GM12891 (cell line): ENCODE measurements at regions not wholly inside any gene's neighbourhood (a gene's known extent, or its start where the extent isn't known, plus 50 kb on each side); places are given as distances from the start of the nearest gene placed in this dataset.

Source experiments
- POLR2A ChIP-seq: IDR thresholded peaks from 2 replicates; pipeline ENCODE4 v1.6.1; 2011; ENCODE audit warnings: low read depth, low read length, control low read depth
- POLR2AphosphoS5 ChIP-seq: IDR thresholded peaks from 2 replicates; pipeline ENCODE4 v1.6.1; 2011; ENCODE audit warnings: low read depth, low read length, control low read depth
- POU2F2 ChIP-seq: IDR thresholded peaks from 2 replicates; pipeline ENCODE4 v1.6.1; 2011; ENCODE audit warnings: low read depth, mild to moderate bottlenecking, control low read depth, low read length, moderate library complexity
- TAF1 ChIP-seq: IDR thresholded peaks from 2 replicates; pipeline ENCODE4 v1.6.1; 2011; ENCODE audit warnings: low read depth, low read length, control low read depth

DNA sequence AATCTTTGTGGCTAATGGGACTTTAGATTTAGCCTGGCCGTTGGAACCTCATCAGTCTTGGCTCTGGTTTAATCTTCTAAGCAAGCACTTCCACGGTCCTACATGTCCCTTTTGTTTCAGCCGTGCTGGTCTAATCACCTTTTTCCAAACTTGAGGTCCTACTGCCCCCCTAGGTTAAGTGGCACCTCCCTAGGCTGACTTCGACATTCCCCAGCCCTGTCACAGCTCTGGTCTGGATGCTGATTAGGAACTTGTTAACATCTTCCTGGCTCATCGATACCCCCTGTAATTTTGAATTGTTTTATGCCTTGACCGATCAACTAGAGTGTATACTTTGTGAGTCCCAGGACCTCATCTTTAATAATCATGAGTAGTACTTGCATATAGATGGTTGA, 56.6 kb downstream of the OTOR start:
- TF ChIP-seq POLR2AphosphoS5 (no peak), TAF1 (no peak), POLR2A (no peak), POU2F2 (no peak)
